NCI-H526 (cell line): ENCODE measurements at regions not wholly inside any gene's neighbourhood (a gene's known extent, or its start where the extent isn't known, plus 50 kb on each side); places are given as distances from the start of the nearest gene placed in this dataset.

Experiments used
- DNase-seq, 2 experiments: peaks; one replicate each; lab custom pipeline; 2025; lab: John Stamatoyannopoulos, UW

DNA sequence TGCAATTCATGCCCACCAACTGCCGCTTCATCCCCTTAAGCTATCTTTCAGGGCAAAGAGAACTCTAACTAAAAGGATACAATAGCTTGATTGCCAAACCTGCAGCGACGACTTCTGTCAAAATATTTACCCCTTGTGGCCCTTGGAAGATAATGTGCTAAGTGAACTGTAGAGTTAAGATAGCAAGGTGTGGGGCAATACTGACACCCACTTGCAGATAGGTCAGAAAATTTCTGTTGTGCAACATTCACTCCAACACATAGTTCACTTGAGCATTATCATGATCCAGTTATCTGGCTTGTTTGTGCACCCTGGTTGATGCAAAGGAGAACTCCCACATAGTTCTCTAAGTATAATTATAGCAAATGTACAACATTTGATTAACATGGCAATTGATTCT lies 55.6 kb downstream of the RHOXF2B start:
- DNase-seq = no peak

DNA sequence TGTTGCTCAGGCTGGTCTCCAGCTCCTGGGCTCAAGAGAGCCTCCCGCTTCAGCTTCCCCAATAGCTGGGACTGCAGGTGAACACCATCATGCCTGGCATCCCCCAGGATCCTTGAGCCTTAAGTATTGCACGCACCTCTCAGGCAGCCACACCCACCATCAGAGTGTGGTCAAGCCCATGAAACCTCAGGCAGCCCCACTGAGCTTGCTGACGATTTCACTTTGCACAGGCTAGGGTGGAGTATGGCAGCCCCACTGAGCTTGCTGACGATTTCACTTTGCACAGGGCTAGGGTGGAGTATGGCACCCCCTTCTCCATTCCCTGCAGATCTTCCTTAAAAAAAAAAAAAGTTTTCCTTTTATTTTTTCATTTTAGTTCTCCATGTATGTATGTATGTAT lies 57.2 kb downstream of the RHOXF2B start:
- DNase-seq = no peak

DNA sequence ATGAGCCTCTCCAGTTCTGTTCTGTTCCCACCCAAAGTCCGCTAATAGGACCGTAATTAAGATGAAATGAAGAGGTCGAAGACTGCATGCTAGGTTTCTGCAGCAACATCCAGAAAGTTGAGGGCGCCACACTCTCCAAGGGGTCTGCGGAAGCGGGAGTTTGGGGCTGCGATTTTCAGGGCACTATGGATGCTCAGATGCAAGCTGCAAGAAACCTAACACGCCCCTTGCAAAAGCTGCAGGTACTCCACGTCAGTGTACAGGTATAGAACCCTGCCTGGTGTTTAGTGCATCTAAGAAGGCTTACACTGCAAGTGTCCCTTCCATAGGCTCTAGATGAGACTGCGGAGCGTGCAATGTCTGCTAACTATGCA lies 61.4 kb downstream of the RHOXF2B start:
- no peak for DNase-seq

DNA sequence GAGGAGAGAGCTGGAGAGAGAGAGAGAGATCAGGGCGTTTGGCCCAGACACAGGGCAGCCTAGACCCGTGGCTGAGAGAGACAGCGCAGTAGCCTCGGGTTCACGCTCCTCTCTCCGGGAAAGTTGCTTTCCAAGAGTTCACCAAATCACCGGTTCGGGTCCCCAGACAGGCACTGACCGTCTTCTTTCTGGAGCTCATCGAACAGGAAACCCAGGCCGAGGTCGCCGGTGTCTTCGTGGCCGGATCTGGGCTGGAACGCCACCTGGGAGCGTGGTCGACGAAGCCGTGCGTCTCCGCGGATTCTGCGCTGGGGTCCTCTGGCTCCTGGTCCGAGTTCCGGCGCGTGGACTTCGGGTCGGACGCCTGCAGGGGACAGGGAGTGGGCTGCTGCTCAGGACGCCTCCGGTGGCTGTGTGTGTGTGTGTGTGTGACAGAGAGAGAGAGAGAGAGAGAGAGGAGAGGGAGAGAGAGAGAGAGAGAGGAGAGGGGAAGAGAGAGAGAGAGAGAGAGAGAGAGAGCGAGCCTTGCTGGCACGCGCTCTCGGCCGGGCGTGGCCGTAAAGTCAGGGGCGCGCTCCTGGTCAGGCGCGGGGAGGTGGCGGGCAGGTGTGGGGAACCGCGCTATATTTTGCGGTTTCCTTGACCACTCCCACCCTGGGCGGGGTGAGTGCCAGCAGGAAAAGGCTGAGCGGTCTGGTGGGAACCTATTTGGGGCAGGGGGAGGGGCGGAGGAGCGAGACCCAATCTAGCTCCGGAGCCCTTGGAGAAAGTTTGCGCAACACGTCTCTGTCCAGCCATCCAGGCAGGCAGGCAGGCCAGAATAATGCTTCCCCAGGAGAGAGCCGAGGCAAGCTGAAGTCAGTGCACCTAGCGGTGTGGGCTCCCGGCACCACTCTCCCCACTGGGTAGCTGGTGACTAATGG lies 62.1 kb downstream of the RHOXF2B start:
- DNase-seq = peak in 1 of 2 experiments; percentile 18

DNA sequence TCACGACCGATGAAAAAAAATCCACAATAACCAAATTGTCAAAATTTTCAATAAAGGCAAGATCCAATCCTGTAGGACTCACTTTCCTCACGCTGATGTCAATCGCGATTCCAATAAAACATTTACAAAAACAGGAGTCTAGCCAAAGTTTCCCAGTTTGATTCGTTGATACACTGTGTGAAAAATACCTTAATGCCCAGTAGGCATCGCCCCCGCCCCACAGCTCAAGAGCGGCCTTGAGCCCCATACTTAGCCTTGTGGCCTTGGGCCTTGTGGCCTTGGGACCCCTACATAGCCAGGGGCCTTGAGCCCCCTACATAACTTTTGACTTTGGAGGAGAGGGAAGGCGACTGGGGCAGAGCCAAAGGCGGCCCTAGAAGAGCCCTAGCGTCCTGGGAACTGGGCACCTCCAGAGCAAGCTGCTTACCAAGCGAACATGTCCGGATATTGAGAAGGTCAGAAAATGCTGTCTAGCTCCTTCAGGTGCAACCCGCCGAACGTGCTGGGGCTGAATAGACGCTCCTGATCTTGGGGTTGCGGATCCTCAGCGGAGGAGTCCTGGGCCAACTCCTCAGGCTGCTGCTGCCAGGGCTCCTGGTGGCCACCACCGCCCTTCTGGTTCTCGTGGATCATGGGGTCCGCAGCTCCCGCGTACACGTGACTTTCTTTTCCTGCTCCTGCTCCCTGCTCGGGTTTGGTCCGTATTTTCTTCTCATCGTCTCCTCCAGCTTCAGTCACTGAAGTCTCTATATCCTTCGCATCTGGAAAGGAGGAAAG lies 62.9 kb downstream of the RHOXF2B start:
- no peak for DNase-seq

DNA sequence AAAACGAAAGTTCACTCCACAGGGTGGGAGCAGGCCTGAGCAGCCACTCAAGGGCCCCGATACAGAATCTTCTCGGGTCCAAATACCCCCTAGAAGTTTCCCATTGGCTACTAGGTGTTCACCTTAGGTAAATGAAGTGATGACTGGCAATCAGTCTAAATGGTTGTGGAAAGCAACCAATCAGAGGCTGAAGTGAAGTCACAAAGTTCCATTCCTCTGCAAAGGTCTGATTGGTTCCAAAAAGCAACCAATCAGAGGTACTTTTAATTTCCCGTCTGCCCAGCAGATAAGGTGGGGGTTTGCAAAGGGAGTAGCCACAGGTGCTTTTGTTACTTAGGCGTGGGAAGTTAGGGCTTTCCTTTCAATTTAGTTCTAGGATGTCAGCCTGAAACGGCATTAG lies 58.2 kb upstream of the NKAP start:
- DNase-seq = no peak

DNA sequence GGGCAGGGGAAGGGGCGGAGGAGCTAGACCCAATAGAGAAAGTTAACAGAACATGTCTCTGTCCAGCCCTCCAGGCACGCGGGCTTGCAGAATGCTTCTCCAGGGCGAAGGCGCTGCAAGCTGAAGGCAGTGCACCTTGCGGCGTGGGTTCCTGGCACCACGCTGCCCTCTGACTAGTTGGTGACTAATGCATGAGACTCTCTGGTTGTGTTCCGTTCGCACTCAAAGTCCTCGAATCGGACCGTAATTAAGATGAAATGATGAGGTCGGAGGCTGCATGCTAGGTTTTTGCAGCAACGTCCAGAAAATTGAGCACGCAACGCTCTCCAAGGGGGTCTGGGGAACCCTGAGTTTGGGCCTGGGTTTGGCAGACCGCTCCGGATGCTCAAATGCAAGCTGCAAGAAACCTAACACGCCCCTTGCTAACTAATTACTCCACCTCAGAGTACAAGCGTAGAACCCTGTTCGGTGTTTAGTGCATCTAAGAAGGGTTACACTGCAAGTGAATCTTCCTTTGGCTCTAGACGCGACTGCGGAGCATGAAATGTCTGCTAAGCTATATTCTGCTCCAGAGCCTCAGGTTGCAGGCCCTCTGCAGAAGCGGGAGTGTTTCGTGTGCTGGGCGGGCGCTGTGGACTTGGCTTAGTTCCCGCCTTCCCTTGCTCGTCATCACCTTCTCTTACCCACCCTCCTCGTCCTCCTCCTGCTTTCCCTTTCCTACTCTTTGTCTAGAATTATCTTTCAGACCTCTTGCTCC lies 57.1 kb upstream of the NKAP start:
- DNase-seq = peak in 1 of 2 experiments; percentile 16

DNA sequence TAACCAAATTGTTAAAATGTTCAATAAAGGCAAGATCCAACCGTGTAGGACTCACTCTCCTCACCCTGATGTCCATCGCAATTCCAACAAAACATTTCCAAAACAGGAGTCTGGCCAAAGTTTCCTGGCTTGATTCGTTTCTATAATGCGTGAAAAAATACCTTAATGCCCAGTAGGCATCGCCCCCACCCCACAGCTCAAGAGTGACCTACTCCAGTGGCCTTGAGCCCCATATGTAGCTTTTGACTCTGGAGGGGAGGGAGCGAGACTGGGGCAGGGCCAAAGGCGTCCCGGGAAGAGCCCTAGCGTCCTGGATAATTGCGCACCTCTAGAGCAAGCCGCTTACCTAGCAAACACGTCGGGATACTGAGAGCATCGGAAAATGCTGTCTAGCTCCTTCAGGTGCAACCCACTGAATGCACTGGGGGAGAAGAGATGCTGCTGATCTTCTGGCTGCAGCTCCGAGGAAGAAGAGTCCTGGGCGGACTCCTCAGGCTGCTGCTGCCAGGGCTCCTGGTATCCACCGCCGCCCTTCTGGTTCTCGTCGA lies 55.6 kb upstream of the NKAP start:
- no peak for DNase-seq

DNA sequence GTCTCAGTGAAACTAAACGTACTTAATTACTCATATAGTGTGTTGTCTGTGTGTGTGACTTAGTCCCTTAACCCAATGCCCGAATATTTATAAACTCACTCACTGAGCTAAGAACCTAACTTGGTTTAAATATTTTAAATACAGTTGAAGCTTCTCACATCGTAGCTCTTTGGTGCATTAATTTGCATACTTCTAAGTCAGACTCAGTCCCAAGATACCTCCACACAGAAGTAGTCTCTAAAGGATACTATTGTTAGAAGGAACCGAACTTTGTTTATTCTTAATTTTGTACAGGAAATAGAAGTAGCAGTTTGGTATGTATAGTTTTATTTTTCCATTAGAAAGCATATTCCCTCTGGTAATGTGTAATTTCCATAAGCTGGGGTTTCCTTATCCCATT lies 54.0 kb upstream of the NKAP start:
- DNase-seq = no peak

DNA sequence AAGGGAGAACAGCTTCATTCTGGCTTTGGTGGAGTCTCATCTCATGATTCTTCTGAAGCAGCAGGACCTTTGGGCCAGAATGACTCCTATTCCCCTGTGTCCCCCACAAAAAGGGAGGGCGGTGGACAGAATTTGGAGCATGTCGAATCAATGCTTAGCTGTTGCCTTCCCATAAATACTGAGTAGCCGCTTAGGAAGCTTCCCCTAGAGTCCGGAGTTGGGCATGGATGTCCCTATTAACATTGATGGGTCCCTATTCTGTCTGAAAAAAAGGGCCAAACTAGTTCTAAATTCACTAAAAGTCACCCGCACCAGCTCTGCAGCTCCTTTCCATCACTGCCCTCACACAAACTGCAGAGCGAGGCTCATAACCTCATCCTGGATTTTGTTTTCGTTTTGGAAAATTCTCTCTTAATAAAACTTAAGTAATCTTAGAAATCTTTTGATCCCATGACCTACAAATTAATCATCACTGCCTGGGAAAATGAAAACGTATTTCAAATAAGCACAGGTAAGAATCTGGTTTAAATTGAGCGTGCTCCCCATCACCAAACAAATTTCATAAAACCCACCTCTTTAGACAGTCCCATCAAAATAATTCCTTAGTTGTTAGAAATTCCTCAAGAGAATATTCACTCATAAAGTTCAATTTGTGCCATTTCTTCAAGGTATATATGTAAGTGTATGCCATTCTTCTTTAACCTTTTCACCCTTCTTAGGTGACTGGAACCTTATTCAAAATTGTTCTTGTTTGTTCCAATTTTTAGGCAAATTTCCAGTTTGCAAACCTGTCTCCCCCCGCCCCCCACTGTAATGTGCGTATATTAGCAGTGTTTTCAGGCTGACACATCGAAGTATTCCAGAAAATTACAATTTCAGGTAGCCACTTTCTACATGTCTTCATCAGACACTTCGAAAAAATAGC lies 53.3 kb upstream of the NKAP start:
- no peak for DNase-seq

DNA sequence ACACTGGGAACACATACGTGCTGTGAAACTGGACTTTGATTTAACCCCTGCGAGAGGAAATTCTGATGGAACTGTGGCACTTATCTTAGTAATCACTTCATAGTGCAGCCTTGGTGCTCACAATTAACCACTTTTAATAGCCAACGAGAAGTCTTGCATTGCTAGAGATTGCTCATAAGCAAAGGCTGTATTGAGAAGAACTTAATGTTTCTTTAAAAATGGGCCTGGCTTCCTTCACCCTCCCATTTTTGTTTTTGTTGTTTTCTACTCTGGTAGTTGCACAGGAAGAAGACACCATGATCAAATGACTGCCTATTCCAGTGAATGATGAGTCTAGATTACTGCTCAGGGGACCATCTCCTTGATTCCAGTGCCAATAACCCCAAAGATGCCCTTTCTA lies 52.5 kb upstream of the NKAP start:
- no peak for DNase-seq
